Mesenchymal stem cell (in vitro differentiated cells and primary cell): ENCODE measurements at regions not wholly inside any gene's neighbourhood (a gene's known extent, or its start where the extent isn't known, plus 50 kb on each side); places are given as distances from the start of the nearest gene placed in this dataset.
A peak's percentile ranks its signal among the peaks of the same experiment; 100 is the strongest.

Source experiments
- DNase-seq: peaks from one replicate; pipeline ENCODE4 v3.0.0-alpha.2; 2013
- H2AFZ ChIP-seq: one replicate; pipeline ENCODE4 v1.6.1; 2013; ENCODE audit warnings: low read depth, mild to moderate bottlenecking, control low read depth, inconsistent platforms, low read length, moderate library complexity
- H2AK5ac ChIP-seq: 2 replicates; pipeline ENCODE4 v1.6.1; 2013; ENCODE audit warnings: low read length, moderate library complexity, mild to moderate bottlenecking, inconsistent platforms; ENCODE audit not compliant: severe bottlenecking
- H2BK120ac ChIP-seq: one replicate; pipeline ENCODE4 v1.6.1; 2013; ENCODE audit warnings: low read depth, mild to moderate bottlenecking, inconsistent platforms, low read length, moderate library complexity
- H2BK12ac ChIP-seq, 2 experiments: one replicate each; pipeline ENCODE4 v1.6.1; 2013; ENCODE audit warnings: inconsistent platforms in 2 of 2, low read length in 2 of 2, mild to moderate bottlenecking in 2 of 2, moderate library complexity in 2 of 2, control low read depth in 1 of 2
- H2BK15ac ChIP-seq: one replicate; pipeline ENCODE4 v1.6.1; 2013; ENCODE audit warnings: mild to moderate bottlenecking, low read depth, inconsistent platforms; ENCODE audit not compliant: poor library complexity, severe bottlenecking
- H2BK5ac ChIP-seq: 2 replicates; pipeline ENCODE4 v1.6.1; 2013; ENCODE audit warnings: low read depth, mild to moderate bottlenecking, low read length, control low read depth, inconsistent platforms; ENCODE audit not compliant: poor library complexity, severe bottlenecking
- H3K14ac ChIP-seq, 2 experiments: one replicate each; pipeline ENCODE4 v1.6.1; 2013; ENCODE audit warnings: inconsistent platforms in 2 of 2, low read length in 2 of 2, control low read depth in 1 of 2, mild to moderate bottlenecking in 1 of 2, moderate library complexity in 1 of 2
- H3K18ac ChIP-seq, 2 experiments: one replicate each; pipeline ENCODE4 v1.6.1; 2013; ENCODE audit warnings: inconsistent platforms in 2 of 2, low read length in 2 of 2, control low read depth in 1 of 2, low read depth in 1 of 2, mild to moderate bottlenecking in 1 of 2
- H3K23ac ChIP-seq, 2 experiments: one replicate each; pipeline ENCODE4 v1.6.1; 2013; ENCODE audit warnings: inconsistent platforms in 2 of 2, low read length in 2 of 2, mild to moderate bottlenecking in 2 of 2, moderate library complexity in 2 of 2, control low read depth in 1 of 2
- H3K27ac ChIP-seq: 2 replicates; pipeline ENCODE4 v1.5.1; 2013; ENCODE audit warnings: mild to moderate bottlenecking, moderate library complexity, low read length, control low read depth, inconsistent platforms; ENCODE audit not compliant: poor library complexity, severe bottlenecking
- H3K27me3 ChIP-seq, 2 experiments: 2 replicates each; pipeline versions ENCODE4 v1.6.1 to v1.7.0; 2013; ENCODE audit warnings: low read length in 2 of 2, mild to moderate bottlenecking in 2 of 2, moderate library complexity in 2 of 2, control low read depth in 1 of 2, inconsistent platforms in 1 of 2; ENCODE audit not compliant: control insufficient read depth in 1 of 2, insufficient read depth in 1 of 2
- H3K36me3 ChIP-seq, 2 experiments: 2 replicates each; pipeline versions ENCODE4 v1.6.1 to v1.7.0; 2013; ENCODE audit warnings: low read length in 2 of 2, control low read depth in 1 of 2, inconsistent platforms in 1 of 2, low read depth in 1 of 2, mild to moderate bottlenecking in 1 of 2; ENCODE audit not compliant: insufficient read depth in 2 of 2, control insufficient read depth in 1 of 2
- H3K4ac ChIP-seq, 2 experiments: one replicate each; pipeline ENCODE4 v1.6.1; 2013; ENCODE audit warnings: inconsistent platforms in 2 of 2, low read length in 2 of 2, mild to moderate bottlenecking in 2 of 2, moderate library complexity in 2 of 2, control low read depth in 1 of 2, low read depth in 1 of 2
- H3K4me1 ChIP-seq: 2 replicates; pipeline ENCODE4 v1.6.1; 2013; ENCODE audit warnings: low read depth, low read length, control low read depth; ENCODE audit not compliant: control insufficient read depth, insufficient read depth
- H3K4me2 ChIP-seq: 2 replicates; pipeline ENCODE4 v1.6.1; 2013; ENCODE audit warnings: low read length, mild to moderate bottlenecking, inconsistent platforms; ENCODE audit not compliant: poor library complexity, severe bottlenecking
- H3K4me3 ChIP-seq, 2 experiments: 2 replicates each; pipeline versions ENCODE4 v1.5.1 to v1.7.0; 2013; ENCODE audit warnings: low read length in 2 of 2, mild to moderate bottlenecking in 2 of 2, control low read depth in 1 of 2, low read depth in 1 of 2; ENCODE audit not compliant: insufficient read depth in 1 of 2
- H3K79me1 ChIP-seq: replicated peaks from 2 replicates; pipeline ENCODE4 v1.6.1; 2013; ENCODE audit warnings: mild to moderate bottlenecking, control low read depth, low read length, inconsistent platforms; ENCODE audit not compliant: poor library complexity, severe bottlenecking
- H3K9ac ChIP-seq: 2 replicates; pipeline ENCODE4 v1.7.0; 2013; ENCODE audit warnings: mild to moderate bottlenecking, low read length, moderate library complexity
- H3K9me3 ChIP-seq: 2 replicates; pipeline ENCODE4 v1.7.0; 2013; ENCODE audit warnings: mild to moderate bottlenecking, low read length; ENCODE audit not compliant: control insufficient read depth
- H4K8ac ChIP-seq: one replicate; pipeline ENCODE4 v1.6.1; 2013; ENCODE audit warnings: inconsistent platforms, mild to moderate bottlenecking, low read length, moderate library complexity
- H4K91ac ChIP-seq: one replicate; pipeline ENCODE4 v1.6.1; 2013; ENCODE audit warnings: mild to moderate bottlenecking, low read length, inconsistent platforms
- WGBS: methylation state at CpG from one replicate; pipeline ENCODE4 v1.1.7; 2013; ENCODE audit warnings: mixed read lengths; 5-methylcytosine and 5-hydroxymethylcytosine counted together

- H2AK5ac ChIP-seq = no peak overlapping the region
- H2AFZ ChIP-seq = no peak overlapping the region
- no peaks in the 10 kb centered on the region for H3K36me3 ChIP-seq
- no peak overlapping the region for H3K9ac ChIP-seq
- H4K91ac ChIP-seq = no peak overlapping the region
- no peak overlapping the region for H2BK15ac ChIP-seq
- no peak overlapping the region for H3K23ac ChIP-seq
- no peak for DNase-seq
- H2BK12ac ChIP-seq = no peak overlapping the region
- H3K9me3 ChIP-seq = peaks cover 16% of the 10 kb centered on the region
- H3K27me3 ChIP-seq = no peaks in the 10 kb centered on the region
- H3K79me1 ChIP-seq = no peaks in the 10 kb centered on the region
- H3K4ac ChIP-seq = no peak overlapping the region
- no peaks in the 10 kb centered on the region for H3K4me1 ChIP-seq
- H4K8ac ChIP-seq = no peak overlapping the region
- H3K27ac ChIP-seq = no peak overlapping the region
- no peak overlapping the region for H3K4me2 ChIP-seq
- no peak overlapping the region for H2BK5ac ChIP-seq
- no peak overlapping the region for H3K14ac ChIP-seq
- H3K4me3 ChIP-seq = no peak overlapping the region
- 63% methylated on average over 2 of the region's 3 CpGs for WGBS
- no peak overlapping the region for H2BK120ac ChIP-seq
- H3K18ac ChIP-seq = no peak overlapping the region
Observed at GRCh38 chrX:20861113-20861512, 513.1 kb upstream of the CNKSR2 start.

DNA sequence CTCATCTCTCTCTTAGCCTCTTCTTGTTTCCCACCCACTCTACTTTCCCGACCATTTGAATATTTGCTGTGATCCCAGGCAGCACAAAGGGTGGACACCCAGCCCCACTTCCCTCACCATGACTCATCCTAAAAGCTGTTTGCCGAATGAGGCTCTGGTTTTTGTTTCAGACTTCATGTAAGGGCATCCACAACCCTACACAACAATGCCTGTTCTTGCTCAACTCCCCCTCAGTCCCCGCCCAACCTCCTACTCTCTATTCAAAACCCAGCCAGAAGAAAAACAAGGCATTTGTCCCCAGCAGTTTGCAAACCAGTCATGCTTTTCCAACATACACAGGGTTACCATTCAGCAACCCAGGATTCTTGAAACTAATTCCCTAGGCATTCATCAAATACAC lies 516.5 kb upstream of the CNKSR2 start:
- Histone ChIP-seq H3K4me1 (no peaks in the 10 kb centered on the region), H3K79me1 (no peaks in the 10 kb centered on the region), H4K91ac (no peak overlapping the region), H3K4ac (no peak overlapping the region), H2AK5ac (no peak overlapping the region), H3K23ac (no peak overlapping the region), H2BK15ac (no peak overlapping the region), H2BK5ac (no peak overlapping the region), H3K27ac (no peak overlapping the region), H3K14ac (no peak overlapping the region), H4K8ac (no peak overlapping the region), H3K9me3 (peaks cover 14% of the 10 kb centered on the region), H2BK12ac (no peak overlapping the region), H2AFZ (no peak overlapping the region), H3K4me2 (no peak overlapping the region), H3K18ac (no peak overlapping the region), H3K4me3 (no peak overlapping the region), H3K36me3 (no peaks in the 10 kb centered on the region), H3K9ac (no peak overlapping the region), H2BK120ac (no peak overlapping the region), H3K27me3 (no peaks in the 10 kb centered on the region)
- no peak for DNase-seq
- 12% methylated on average over 3 of the region's 3 CpGs for WGBS

- no CpG with 5 or more reads among the region's 3 CpGs for WGBS
- Histone ChIP-seq H3K27me3 (no peaks in the 10 kb centered on the region), H3K79me1 (no peaks in the 10 kb centered on the region), H2BK120ac (no peak overlapping the region), H3K18ac (no peak overlapping the region), H3K4ac (no peak overlapping the region), H3K4me3 (no peak overlapping the region), H2AK5ac (no peak overlapping the region), H3K4me2 (no peak overlapping the region), H3K36me3 (no peaks in the 10 kb centered on the region), H4K8ac (no peak overlapping the region), H3K4me1 (no peaks in the 10 kb centered on the region), H3K23ac (no peak overlapping the region), H2BK12ac (no peak overlapping the region), H3K9ac (no peak overlapping the region), H2BK15ac (no peak overlapping the region), H3K27ac (no peak overlapping the region), H2AFZ (no peak overlapping the region), H3K9me3 (peaks cover 31% of the 10 kb centered on the region), H4K91ac (no peak overlapping the region), H2BK5ac (no peak overlapping the region), H3K14ac (no peak overlapping the region)
- DNase-seq = no peak
Observed at GRCh38 chrX:20838477-20838876, 535.7 kb upstream of the CNKSR2 start.

GRCh38 chrX:20829665-20830491 lies 544.3 kb upstream of the CNKSR2 start:
- no peak overlapping the region for H2AFZ ChIP-seq
- no peak overlapping the region for H3K9ac ChIP-seq
- H3K4ac ChIP-seq = no peak overlapping the region
- WGBS = 32% methylated on average over 2 of the region's 5 CpGs
- H4K91ac ChIP-seq = no peak overlapping the region
- H3K4me3 ChIP-seq = no peak overlapping the region
- H3K23ac ChIP-seq = no peak overlapping the region
- H3K36me3 ChIP-seq = no peaks in the 10 kb centered on the region
- H4K8ac ChIP-seq = no peak overlapping the region
- no peak overlapping the region for H2BK15ac ChIP-seq
- peaks cover 12% of the 10 kb centered on the region for H3K9me3 ChIP-seq
- H2BK5ac ChIP-seq = no peak overlapping the region
- DNase-seq = peak; percentile 3
- H3K18ac ChIP-seq = no peak overlapping the region
- H3K14ac ChIP-seq = no peak overlapping the region
- no peak overlapping the region for H2BK12ac ChIP-seq
- no peak overlapping the region for H3K4me2 ChIP-seq
- H2BK120ac ChIP-seq = no peak overlapping the region
- no peak overlapping the region for H2AK5ac ChIP-seq
- no peak overlapping the region for H3K27ac ChIP-seq
- no peaks in the 10 kb centered on the region for H3K27me3 ChIP-seq
- no peaks in the 10 kb centered on the region for H3K4me1 ChIP-seq
- no peaks in the 10 kb centered on the region for H3K79me1 ChIP-seq
